ENCODE measurements at regions not wholly inside any gene's neighbourhood (a gene's known extent, or its start where the extent isn't known, plus 50 kb on each side); places are given as distances from the start of the nearest gene placed in this dataset.

DNA sequence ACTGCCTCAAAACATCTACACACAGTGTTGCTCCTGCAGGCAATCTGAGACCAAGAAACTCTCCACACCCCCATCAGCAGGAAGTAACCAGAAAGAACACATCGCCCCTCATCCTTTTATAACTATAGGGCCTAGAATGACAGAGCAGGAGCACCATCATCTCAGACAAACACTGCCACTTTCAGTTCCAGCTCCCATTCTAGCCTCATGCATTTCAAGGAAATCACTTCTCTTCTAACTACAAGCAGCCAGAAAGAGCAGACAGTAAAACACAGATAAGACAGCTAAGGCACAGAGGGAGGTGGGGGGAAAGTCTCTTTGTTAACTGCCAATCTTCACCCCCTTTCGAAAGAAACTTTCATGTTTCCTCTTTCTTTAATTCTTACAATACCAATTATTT, 102.6 kb upstream of the TENT5D start:
- intact Hi-C loops (cut with DNase I; ENCODE audit: low total_unique reads), result no loop called here
- Histone ChIP-seq H3K36me3 (no peaks in the 10 kb centered on the region), H3K4me3 (no peak overlapping the region), H3K9me3 (peaks cover 7 to 37% of the 10 kb centered on the region in 2 donors), H3K27ac (no peak overlapping the region), H3K27me3 (peaks cover 0 to 3% of the 10 kb centered on the region in 2 donors), H3K4me1 (no peaks in the 10 kb centered on the region)
- no peak for DNase-seq (ENCODE audit: low spot score in 2 of 2)
- TF ChIP-seq CTCF (IDR thresholded peaks at IDR 0.05) (no peak), POLR2A (IDR thresholded peaks at IDR 0.05) (no peak), POLR2AphosphoS5 (IDR thresholded peaks at IDR 0.05) (no peak)

- no peaks in the 10 kb centered on the region for H3K36me3 ChIP-seq
- no peaks in the 10 kb centered on the region for H3K9me3 ChIP-seq
- intact Hi-C loops (cut with DNase I; ENCODE audit: low total_unique reads), result no loop called here
- no peak overlapping the region for H3K4me3 ChIP-seq
- peaks cover 0 to 13% of the 10 kb centered on the region in 2 donors for H3K27me3 ChIP-seq
- no peak for DNase-seq (ENCODE audit: low spot score in 2 of 2)
- no peak overlapping the region for H3K27ac ChIP-seq
- H3K4me1 ChIP-seq, result no peaks in the 10 kb centered on the region
- no peak for TF ChIP-seq POLR2AphosphoS5 (IDR thresholded peaks at IDR 0.05)
- TF ChIP-seq CTCF (IDR thresholded peaks at IDR 0.05), result no peak
Measured at GRCh38 chrX:80331285-80331684, 89.0 kb upstream of the TENT5D start.

DNA sequence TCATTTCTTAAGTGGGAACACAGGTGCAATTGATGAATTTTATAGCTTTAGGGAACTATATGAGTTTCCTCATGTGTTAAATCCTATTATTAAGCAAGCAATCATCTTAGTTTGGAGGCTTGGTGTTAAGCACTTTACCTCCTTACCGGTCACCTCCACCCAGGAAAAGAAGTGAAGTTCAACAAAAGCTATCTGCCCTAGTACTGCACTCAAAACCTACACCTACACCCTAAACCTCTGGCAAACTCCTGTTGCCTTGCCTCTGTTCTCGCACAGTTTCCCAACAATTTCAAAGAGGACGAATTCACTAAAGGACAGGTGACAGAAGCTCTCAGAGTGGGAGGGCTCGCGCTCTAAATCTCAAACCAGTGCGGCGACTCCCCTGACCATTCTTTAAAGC, 85.7 kb upstream of the TENT5D start:
- no peak for DNase-seq (ENCODE audit: low spot score in 2 of 2)
- Histone ChIP-seq H3K4me3 (peak overlapping the region in 2 of 3 donors; percentile 37 to 40), H3K9me3 (no peaks in the 10 kb centered on the region), H3K36me3 (no peaks in the 10 kb centered on the region), H3K27ac (no peak overlapping the region), H3K27me3 (peaks cover 0 to 13% of the 10 kb centered on the region in 2 donors), H3K4me1 (no peaks in the 10 kb centered on the region)
- intact Hi-C loops (cut with DNase I; ENCODE audit: low total_unique reads), result no loop called here
- TF ChIP-seq CTCF (IDR thresholded peaks at IDR 0.05), result no peak
- TF ChIP-seq POLR2AphosphoS5 (IDR thresholded peaks at IDR 0.05), result no peak
- TF ChIP-seq POLR2A (IDR thresholded peaks at IDR 0.05), result no peak

- intact Hi-C loops (cut with DNase I; ENCODE audit: low total_unique reads), result loop anchor here (5.0 kb wide), 1 partner anchor 297 kb away; no protein-coding TSS in a partner anchor
Measured at GRCh38 chrX:80335062-80335830, 85.0 kb upstream of the TENT5D start.

More at GRCh38 chrX:80335062-80335830, 85.0 kb upstream of the TENT5D start:
- H3K4me3 ChIP-seq, result peak overlapping the region; percentile 10 to 40 (median 37)
- DNase-seq (ENCODE audit: low spot score in 2 of 2), result peak; percentile 30 to 58
- H3K36me3 ChIP-seq, result no peaks in the 10 kb centered on the region
- H3K27ac ChIP-seq, result no peak overlapping the region
- no peak for TF ChIP-seq POLR2A (IDR thresholded peaks at IDR 0.05)
- TF ChIP-seq POLR2AphosphoS5 (IDR thresholded peaks at IDR 0.05), result no peak
- TF ChIP-seq CTCF (IDR thresholded peaks at IDR 0.05), result no peak
- no peaks in the 10 kb centered on the region for H3K9me3 ChIP-seq
- no peaks in the 10 kb centered on the region for H3K4me1 ChIP-seq
- peaks cover 0 to 16% of the 10 kb centered on the region in 2 donors for H3K27me3 ChIP-seq
